ENCODE measurements at regions not wholly inside any gene's neighbourhood (a gene's known extent, or its start where the extent isn't known, plus 50 kb on each side); places are given as distances from the start of the nearest gene placed in this dataset.

DNA sequence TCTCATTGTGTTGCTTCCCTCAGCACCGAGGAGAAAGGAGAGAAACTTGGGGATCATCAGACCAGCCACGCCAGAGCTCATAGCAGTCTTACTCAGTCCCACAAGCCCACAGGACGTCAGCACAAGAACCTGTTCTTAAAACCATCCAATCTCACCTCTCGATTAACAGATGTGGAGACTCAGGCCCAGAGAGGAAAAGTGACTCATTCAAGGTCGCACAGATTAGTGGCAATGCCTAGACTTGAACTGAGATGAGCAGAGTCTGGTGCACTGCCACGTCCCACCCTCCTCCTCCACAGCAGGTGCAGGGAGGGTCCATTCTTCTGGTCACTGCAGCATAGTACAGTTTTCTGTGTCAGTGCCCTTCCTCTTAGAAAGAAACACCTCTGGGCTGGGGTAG is 154.9 kb upstream of the PZP start:
- TF ChIP-seq CTCF (IDR thresholded peaks at IDR 0.05 in 4 of 5, conservative IDR thresholded peaks at IDR 0.05 in 1 of 5) (no peak), POLR2A (IDR thresholded peaks at IDR 0.05) (no peak)

Measured in gastrocnemius medialis (tissue), 4 donors.